Left lung (tissue), 4 donors: ENCODE measurements at regions not wholly inside any gene's neighbourhood (a gene's known extent, or its start where the extent isn't known, plus 50 kb on each side); places are given as distances from the start of the nearest gene placed in this dataset.
A peak's percentile ranks its signal among the peaks of the same experiment; 100 is the strongest.

Source experiments
- ATAC-seq: fragments of 200-7000 bp; cut with Tn5 transposase; one replicate; pipeline ENCODE4 v1.9.1; 2020; ENCODE audit warnings: moderate library complexity
- DNase-seq, 4 donors: peaks; one replicate each; pipeline ENCODE4 v3.0.0-alpha.2; 2013 to 2020
- H3K27ac ChIP-seq, 2 donors: fragments of 200-600 bp; sonication (generic) in 1 of 2; one replicate each; pipeline versions ENCODE4 v1.5.0 to v1.8.0; 2020 to 2021
- H3K27me3 ChIP-seq, 2 donors: fragments of 200-600 bp; sonication (generic) in 1 of 2; one replicate each; pipeline versions ENCODE4 v1.5.0 to v1.8.0; 2020 to 2021
- H3K36me3 ChIP-seq, 2 donors: fragments of 200-600 bp; sonication (generic) in 1 of 2; one replicate each; pipeline versions ENCODE4 v1.5.0 to v1.8.0; 2020 to 2021
- H3K4me1 ChIP-seq, 2 donors: fragments of 200-600 bp; one replicate each; pipeline ENCODE4 v1.8.0; 2021
- H3K4me3 ChIP-seq, 2 donors: fragments of 200-600 bp; sonication (generic) in 1 of 2; one replicate each; pipeline versions ENCODE4 v1.5.0 to v1.8.0; 2020 to 2021; ENCODE audit warnings: mild to moderate bottlenecking in 1 of 2
- H3K9me3 ChIP-seq, 2 donors: fragments of 200-600 bp; sonication (generic) in 1 of 2; one replicate each; pipeline versions ENCODE4 v1.5.0 to v1.8.0; 2020 to 2021
- intact Hi-C, 2 donors: fragments of 100-400 bp; cut with DNase I; formaldehyde crosslinking; loops; one replicate each; pipeline versions ENCODE4 v1.11.2 to v1.14.2; 2022
- TF ChIP-seq, protein P1 (sequence below), 2 donors: fragments of 200-600 bp; sonication (generic) in 1 of 2; IDR thresholded peaks; one replicate each; pipeline versions ENCODE4 v1.5.0 to v1.8.0; 2021; ENCODE audit warnings: antibody characterized with exemption in 2 of 2
- donor health status: DM: no; HTN: yes; CAD: no.
- donor health status: DM: no; HTN: no; CAD: no.

GRCh38 chr17:77444984-77445759, 304.4 kb downstream of the SEC14L1 start:
- intact Hi-C loops = no loop called here
- Histone ChIP-seq H3K27ac (peak overlapping the region; percentile 60 to 76), H3K4me3 (no peak overlapping the region), H3K27me3 (no peaks in the 10 kb centered on the region), H3K36me3 (no peaks in the 10 kb centered on the region), H3K4me1 (peaks cover 44 to 93% of the 10 kb centered on the region in 2 donors), H3K9me3 (no peaks in the 10 kb centered on the region)
- DNase-seq (peak in 2 of 4 donors; percentile 75 to 83), ATAC-seq (peak; percentile 47)
- TF ChIP-seq, protein P1, sequence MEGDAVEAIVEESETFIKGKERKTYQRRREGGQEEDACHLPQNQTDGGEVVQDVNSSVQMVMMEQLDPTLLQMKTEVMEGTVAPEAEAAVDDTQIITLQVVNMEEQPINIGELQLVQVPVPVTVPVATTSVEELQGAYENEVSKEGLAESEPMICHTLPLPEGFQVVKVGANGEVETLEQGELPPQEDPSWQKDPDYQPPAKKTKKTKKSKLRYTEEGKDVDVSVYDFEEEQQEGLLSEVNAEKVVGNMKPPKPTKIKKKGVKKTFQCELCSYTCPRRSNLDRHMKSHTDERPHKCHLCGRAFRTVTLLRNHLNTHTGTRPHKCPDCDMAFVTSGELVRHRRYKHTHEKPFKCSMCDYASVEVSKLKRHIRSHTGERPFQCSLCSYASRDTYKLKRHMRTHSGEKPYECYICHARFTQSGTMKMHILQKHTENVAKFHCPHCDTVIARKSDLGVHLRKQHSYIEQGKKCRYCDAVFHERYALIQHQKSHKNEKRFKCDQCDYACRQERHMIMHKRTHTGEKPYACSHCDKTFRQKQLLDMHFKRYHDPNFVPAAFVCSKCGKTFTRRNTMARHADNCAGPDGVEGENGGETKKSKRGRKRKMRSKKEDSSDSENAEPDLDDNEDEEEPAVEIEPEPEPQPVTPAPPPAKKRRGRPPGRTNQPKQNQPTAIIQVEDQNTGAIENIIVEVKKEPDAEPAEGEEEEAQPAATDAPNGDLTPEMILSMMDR (IDR thresholded peaks at IDR 0.05) = no peak

DNA sequence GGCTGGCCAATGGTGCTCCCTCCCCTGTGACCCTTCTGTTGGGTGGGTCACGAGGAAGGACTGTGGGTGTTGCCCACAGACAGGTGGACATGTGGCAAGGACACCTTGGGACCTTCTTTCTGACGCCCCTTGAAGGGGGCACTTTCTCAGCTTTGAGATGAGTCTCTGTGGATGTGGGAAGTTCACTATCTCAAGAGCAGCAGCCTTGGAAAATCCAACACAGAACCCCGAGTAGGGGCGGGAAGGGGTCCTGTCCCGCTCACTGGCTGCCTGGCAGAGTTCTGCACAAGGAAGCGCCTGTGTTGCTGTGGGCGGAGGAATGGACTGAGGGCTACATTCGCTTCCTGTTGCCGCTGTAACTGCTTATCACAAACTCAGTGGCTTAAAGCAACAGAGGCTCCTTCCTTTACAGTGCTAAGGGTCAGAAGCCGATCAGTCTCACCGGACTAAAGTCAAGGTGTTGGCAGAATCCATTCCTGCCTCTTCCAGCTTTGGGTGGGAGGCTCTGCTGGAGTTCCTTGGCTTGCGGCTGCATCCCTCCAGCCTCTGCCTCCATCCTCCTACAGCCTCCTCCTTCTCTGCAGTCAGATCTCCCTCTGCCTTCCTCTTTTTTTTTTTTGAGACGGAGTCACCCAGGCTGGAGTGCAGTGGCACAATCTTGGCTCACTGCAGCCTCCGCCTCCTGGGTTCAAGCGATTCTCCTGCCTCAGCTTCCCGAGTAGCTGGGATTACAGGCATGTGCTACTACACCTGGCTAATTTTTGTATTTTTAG, 305.2 kb downstream of the SEC14L1 start:
- ATAC-seq (peak; percentile 23), DNase-seq (peak in 2 of 4 donors; percentile 70 to 82)
- H3K4me1 ChIP-seq = peaks cover 44 to 93% of the 10 kb centered on the region in 2 donors
- no peaks in the 10 kb centered on the region for H3K27me3 ChIP-seq
- TF ChIP-seq, protein P1 (IDR thresholded peaks at IDR 0.05) = no peak
- H3K9me3 ChIP-seq = no peaks in the 10 kb centered on the region
- intact Hi-C loops = no loop called here
- H3K4me3 ChIP-seq = no peak overlapping the region
- peak overlapping the region; percentile 60 to 76 for H3K27ac ChIP-seq
- no peaks in the 10 kb centered on the region for H3K36me3 ChIP-seq

GRCh38 chr17:77446940-77447634, 306.3 kb downstream of the SEC14L1 start:
- peak in 1 of 4 donors; percentile 76 for DNase-seq
- TF ChIP-seq, protein P1 (IDR thresholded peaks at IDR 0.05) = no peak
- no peak for ATAC-seq
- Histone ChIP-seq H3K36me3 (no peaks in the 10 kb centered on the region), H3K4me3 (no peak overlapping the region), H3K9me3 (no peaks in the 10 kb centered on the region), H3K27me3 (no peaks in the 10 kb centered on the region), H3K4me1 (peaks cover 46 to 93% of the 10 kb centered on the region in 2 donors), H3K27ac (peak overlapping the region in 1 of 2 donors; percentile 76)
- intact Hi-C loops = no loop called here

DNA sequence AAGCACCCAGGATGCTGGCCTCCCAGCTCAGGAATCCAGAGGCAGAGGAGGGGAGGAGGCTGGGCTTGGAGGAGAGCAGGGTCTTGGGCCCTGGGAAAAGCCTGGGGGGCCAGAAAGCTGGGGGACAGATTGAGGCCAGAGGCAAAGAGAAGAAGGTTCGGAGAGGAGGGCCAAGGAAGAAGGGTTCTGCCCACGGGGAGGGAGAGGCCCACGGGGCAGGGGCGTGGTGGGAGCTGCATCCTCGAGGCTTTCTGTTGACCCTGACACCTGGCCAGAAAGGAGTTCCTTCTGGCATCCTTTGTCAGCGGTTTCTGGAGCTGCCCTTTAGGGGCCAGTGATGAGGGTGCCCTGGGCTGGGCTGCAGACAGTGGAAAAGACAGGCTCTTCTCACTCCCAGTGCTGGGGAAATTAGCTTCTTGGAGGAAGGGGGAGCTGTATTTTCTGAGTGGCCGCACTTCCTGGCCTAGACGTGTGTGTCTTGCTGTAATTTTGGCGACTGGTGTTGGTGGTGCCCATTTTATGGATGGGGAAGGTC, 308.7 kb downstream of the SEC14L1 start:
- peaks cover 52 to 93% of the 10 kb centered on the region in 2 donors for H3K4me1 ChIP-seq
- TF ChIP-seq, protein P1 (IDR thresholded peaks at IDR 0.05) = no peak
- intact Hi-C loops = no loop called here
- no peak overlapping the region for H3K27ac ChIP-seq
- no peaks in the 10 kb centered on the region for H3K27me3 ChIP-seq
- DNase-seq = peak in 1 of 4 donors; percentile 40
- ATAC-seq = no peak
- H3K36me3 ChIP-seq = no peaks in the 10 kb centered on the region
- H3K9me3 ChIP-seq = no peaks in the 10 kb centered on the region
- no peak overlapping the region for H3K4me3 ChIP-seq
